ENCODE measurements at regions not wholly inside any gene's neighbourhood (a gene's known extent, or its start where the extent isn't known, plus 50 kb on each side); places are given as distances from the start of the nearest gene placed in this dataset.
"Not testable (repeated sequence)": the region's sequence is repeated elsewhere in the genome, so short reads cannot be mapped to it uniquely, and the experiment has no call there.

GRCh38 chr6:119814609-119815400 lies 465.2 kb upstream of the MAN1A1 start:
- no peak for DNase-seq (ENCODE audit: low spot score)

GRCh38 chr6:119802464-119802863 lies 452.9 kb upstream of the MAN1A1 start:
- DNase-seq (ENCODE audit: low spot score) = no peak

DNA sequence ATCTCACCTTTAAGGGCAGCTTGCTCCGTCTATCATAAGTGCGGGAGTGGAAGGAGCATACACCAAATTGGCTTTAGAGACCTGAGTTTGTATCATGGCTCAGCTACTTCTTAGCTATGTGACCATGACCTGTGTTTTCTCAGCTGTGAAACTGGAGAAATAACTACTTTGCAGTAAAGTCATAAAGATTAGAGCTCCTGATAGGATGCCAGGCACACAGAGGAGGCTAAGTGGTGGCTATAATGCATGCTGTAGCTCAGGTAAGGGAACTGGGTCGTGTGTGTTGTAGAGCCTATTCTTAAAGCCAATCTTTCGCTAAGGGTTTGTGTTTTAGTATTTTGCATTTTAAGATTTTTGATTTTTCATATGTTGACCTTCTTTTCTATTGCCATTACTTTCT lies 451.5 kb upstream of the MAN1A1 start:
- no peak for DNase-seq (ENCODE audit: low spot score)

GRCh38 chr6:119800526-119800925 lies 451.0 kb upstream of the MAN1A1 start:
- DNase-seq (ENCODE audit: low spot score) = no peak

DNA sequence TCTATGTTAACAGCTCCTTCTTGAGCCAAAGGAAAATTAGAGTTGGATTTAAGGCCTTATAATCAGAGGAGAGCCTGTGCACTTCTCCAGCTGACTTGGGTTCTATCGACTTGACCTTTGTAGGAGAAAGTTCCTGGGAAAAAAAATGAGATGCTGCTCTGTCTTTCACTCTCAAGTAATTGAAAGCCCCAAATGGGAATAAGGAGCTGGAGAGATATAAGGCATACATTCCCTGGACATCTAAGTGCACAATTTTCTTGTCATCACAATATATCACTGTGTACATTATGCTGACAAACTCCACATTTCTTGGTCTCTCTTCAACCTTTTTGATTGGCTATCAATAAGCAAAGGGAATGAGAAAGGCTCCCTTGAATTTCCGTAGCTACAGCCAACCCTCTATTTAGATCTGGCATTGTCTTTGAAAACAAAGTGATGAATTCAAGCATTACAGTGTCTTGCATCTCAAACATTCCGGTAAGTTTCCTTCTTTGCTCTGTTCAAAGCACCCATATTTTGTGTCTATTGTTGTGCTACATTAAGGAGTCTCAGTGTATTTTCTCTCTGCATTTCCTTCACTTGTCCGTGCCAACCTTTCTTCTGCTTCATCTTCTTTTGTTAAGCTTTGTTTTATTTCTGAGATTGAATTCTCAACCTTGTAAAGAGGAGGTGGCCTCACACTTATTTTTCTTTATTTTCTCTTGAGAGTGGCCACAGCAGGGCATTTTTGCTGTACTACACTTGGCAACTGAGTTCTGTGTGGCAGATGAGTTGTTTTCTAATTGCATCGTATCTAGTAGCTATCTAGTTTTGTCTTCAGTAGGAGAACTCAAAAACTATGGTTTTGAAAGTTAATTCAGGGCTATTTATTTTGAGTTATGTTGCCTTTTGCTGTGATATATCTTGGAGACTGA lies 450.3 kb upstream of the MAN1A1 start:
- DNase-seq (ENCODE audit: low spot score) = no peak

DNA sequence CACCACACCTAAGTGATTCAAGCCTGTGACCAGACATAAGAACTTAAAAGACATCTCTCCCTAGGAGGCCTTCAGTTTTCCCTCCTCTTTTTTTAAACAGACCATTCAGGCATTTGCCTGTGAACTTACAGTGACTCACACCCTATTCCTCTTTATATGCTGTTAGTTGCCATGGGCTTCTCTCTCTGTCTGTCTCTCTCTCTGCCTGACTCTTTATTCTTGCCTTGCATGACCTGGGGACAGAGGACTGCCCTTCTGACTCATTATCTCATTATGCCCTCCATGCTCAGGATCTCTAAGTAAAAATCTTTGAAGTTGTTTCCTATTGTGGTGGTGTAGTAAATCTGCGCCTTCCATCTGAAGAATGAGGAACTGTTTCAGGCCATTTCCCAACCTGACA lies 442.2 kb upstream of the MAN1A1 start:
- no peak for DNase-seq (ENCODE audit: low spot score)

DNA sequence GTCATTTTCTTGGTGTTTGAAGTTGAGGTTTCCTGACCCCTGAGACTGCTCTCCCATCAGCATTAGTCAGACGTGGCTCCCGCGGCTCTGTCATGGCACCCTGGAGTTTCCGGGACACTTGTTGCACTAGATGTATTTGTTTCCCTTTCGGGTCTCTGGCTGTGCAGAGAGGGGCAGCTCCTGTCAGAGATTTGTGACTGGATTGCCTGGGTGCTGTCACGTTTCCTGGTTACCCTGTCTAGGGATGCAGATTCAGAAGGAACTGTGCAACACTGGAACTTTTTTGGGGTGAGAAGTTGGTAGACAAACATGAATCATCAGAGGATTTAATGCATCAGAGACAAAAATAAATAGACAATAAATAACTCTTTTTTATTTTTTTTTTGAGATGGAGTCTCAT lies 431.8 kb upstream of the MAN1A1 start:
- no peak for DNase-seq (ENCODE audit: low spot score)

DNA sequence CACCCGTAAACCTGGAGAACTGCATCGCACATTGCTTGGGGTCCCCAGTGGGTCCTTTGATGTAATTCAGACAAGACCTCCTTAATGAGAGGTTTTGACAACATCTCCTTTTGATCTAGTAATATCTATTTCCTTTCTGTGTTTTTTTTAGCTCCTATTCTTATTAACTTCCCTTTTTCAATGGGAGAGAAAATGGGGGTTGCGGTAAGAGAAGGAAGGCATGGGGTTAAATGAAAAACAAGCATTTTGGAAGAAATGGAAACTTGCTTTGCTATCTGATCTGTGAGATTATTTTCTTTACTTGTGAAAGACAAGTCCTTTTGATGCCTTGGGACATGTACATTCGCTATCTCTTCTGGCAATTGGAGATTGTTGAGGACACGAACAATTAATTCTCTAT lies 418.6 kb upstream of the MAN1A1 start:
- DNase-seq (ENCODE audit: low spot score) = no peak

DNA sequence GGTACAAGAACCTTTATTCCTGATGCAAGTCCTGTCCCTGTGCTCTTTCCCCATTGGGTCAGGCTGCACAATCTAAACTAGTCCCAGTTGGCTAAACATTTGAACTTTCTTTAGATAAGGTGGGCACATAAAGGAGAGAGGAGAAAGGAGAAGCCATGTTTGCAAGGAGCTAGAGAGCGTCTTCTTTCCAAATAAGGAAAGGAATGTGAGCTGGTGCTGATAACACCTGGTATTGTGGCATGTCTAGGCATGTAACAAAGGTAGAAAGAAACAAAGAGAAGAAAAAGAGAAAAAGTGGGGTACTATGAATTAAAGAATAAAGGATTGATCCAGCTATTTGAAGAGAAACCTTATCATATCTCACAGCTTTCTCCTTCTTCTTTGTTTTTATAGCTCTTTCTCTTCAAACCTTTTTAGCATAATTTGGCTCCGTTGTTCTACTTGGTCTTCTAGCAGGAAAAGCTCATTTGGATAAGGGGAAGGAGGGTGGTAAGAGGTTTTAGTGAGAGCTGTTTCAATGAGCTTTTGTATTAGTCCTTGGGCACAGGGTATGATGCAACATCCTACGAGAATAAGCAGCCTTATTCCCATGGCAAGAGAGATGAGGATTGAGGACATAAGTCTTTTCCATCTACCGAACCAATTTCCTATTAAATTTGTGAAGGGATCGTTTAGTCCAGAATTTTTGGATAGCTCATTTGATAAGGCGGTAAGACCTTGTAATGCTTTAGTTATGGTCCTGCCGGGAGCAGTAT lies 415.5 kb upstream of the MAN1A1 start:
- DNase-seq (ENCODE audit: low spot score) = no peak

DNA sequence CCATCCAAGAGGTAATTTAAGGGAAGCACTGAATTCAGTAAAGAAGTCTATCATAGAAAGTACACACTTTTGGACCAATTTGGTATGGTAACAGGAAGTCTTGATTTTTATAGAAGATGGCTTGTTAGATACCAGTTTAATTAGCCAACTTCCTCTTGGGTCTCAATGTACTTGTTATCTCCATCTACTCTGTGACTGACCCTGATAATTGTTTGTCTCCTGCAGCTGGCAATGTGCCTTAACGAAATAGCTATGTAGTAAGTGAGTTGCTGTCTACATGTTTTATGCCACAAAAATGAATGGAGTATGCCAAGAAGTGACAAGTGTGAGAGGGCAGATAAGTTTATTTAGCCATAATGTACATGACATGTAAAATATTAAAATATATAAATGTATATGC lies 410.5 kb upstream of the MAN1A1 start:
- DNase-seq (ENCODE audit: low spot score) = no peak

DNA sequence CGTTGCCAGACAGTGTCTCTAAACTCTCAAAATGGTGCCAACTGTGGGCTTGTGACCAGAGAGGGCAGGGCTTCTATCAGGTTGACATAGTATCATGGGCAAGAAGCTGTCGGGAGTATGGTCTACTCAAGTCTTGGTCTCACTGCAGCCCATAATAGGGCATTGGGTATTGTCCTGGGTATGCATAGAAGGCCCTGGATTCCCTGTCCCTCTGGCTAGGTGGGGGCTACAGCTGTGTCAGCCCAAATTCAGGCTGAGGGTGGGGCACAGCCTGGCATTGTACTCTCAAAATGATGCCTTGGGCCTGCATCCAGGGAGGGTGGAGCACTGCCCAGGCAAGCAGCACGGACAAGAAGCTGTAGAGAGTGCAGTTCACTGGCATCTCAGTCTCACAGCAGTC lies 408.8 kb upstream of the MAN1A1 start:
- no peak for DNase-seq (ENCODE audit: low spot score)

DNA sequence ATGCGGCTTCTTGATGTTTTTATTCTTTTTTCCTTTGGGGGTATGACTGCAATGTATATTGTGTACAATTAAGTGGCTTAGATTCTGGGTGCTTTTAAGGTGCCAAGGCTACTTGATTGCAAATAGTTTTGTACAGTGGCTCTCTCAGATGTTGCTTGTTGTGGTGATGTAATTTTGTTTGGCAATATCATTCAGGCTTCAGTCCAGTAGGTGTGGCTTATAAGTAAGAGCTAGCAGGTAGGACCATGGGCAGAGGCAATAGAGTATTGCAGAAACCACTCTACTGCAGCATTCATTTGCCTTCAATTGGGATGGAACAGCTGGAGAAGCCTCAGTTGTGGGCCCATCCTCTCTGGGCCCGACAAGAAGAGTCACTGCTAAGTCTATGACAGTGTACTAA lies 407.9 kb upstream of the MAN1A1 start:
- no peak for DNase-seq (ENCODE audit: low spot score)

DNA sequence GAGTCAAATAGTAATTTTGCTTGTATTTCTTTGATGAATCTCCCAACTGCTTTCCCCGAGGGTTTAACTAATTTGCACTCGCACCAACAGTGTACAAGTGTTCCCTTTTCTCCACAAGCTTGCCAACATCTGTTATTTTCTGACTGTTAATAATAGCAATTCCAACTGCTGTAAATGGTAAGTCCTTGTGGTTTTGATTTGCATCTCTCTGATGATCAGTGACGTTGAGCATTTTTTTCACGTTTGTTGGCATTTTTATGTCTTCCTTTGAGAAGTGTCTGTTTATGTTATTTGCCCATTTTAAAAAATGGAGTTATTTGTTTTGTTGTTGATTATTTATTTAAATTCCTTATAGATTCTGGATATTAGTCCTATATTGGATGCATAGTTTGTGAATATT lies 399.8 kb upstream of the MAN1A1 start:
- no peak for DNase-seq (ENCODE audit: low spot score)

DNA sequence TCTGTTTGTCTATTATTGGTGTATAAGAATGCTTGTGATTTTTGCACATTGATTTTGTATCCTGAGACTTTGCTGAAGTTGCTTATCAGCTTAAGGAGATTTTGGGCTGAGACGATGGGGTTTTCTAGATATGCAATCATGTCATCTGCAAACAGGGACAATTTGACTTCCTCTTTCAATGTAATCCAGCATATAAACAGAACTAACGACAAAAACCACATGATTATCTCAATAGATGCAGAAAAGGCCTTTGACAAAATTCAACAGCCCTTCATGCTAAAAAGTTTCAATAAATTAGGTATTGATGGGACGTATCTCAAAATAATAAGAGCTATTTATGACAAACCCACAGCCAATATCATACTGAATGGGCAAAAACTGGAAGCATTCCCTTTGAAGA lies 399.0 kb upstream of the MAN1A1 start:
- not testable (repeated sequence) for DNase-seq (ENCODE audit: low spot score)

GRCh38 chr6:119742188-119742803 lies 392.7 kb upstream of the MAN1A1 start:
- peak; percentile 9 for DNase-seq (ENCODE audit: low spot score)

DNA sequence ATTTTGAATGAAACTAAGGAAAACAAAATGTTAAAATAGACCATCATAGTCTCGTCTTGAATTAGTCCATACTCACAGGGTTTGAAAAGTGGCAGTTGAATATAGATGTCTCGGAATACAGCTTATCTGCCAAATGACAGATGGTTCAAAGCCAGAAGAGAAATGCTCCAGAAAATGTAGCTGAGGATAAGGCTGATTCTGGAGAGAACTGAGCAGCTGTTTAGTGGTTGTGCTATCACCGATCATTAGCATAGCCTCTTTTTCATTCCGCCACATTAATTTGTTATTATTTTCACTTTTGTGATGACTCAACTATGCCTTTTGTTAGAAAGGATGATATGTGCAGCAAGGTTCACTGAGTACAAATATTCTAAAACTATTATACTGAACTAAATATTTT lies 390.2 kb upstream of the MAN1A1 start:
- no peak for DNase-seq (ENCODE audit: low spot score)

- DNase-seq (ENCODE audit: low spot score) = no peak
These were observed 388.9 kb upstream of the MAN1A1 start for GRCh38 chr6:119738425-119738824.

DNA sequence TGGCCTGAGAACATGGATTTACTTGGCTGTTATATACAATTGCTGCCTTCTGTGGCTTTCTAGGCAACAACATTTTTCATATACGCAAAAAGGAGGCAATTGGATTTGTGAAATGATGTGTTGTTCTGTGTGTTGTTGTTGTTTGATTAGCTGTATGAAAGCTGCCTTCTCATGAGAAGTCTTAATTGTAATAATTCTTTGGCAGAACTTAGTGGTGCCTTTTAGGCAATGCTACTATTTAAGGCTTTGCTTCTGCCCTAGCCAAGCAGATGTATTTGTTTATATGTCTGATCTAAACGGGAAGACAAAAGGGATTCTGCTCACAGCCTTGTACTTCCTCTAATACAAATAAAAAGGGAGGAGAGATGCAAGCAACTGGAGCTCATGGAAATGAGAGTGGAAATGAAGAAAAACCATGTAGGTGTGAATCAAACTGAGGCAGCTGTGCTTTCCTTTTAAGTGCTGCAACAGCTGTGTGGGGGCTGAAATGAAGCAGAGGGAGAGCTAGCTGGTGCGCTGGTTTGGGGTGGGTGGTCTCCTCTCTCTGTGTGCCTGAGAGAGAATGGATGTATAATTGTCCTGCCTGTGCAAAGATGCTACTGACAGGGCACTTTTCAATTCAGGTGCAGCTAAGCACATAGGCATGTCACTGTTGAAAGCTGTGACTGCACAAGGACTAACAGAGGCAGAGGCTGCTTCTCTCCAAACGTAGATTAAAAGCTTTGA lies 386.9 kb upstream of the MAN1A1 start:
- no peak for DNase-seq (ENCODE audit: low spot score)

- no peak for DNase-seq (ENCODE audit: low spot score)
These were observed 386.0 kb upstream of the MAN1A1 start for GRCh38 chr6:119735530-119735929.

DNA sequence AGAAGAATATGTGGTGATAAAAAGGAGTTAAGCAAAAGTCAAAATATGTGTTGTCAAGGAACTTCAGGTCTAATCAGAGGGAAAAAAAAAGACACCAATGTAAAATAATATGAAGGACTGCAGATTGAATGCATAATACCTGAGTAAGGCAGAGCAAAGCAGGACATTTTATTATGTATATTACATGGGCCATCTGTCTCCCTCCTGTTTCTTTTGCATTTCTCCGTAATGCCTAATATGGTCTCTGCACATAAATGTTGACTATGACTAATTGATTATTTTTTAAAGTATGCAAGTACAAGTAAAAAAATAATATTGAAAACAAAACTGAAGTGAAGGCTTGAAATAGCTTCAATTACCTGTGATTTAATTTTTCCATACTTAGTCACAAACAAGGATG lies 384.7 kb upstream of the MAN1A1 start:
- DNase-seq (ENCODE audit: low spot score) = no peak

DNA sequence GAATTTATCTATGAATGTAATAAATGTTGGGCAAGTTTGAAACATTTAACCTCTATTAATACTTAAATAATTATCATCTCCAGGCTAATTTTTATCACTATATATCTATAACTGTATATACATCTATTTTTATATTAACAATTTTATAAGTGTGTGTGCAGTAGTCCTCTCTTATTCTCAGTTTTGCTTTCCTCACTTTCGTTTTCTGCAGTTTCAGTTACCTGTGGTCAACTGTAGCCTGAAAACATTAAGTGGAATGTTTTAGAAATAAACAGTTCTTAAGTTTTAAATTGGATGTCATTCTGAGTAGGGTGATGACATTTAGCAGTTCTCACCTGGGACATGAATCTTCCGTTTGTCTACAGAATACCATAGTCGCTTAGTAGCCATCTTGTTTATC lies 379.4 kb upstream of the MAN1A1 start:
- DNase-seq (ENCODE audit: low spot score) = no peak

Measured in H4 (cell line).